Ovary (tissue), 3 donors: ENCODE measurements at regions not wholly inside any gene's neighbourhood (a gene's known extent, or its start where the extent isn't known, plus 50 kb on each side); places are given as distances from the start of the nearest gene placed in this dataset.

Source experiments
- EP300 ChIP-seq: sonication (generic); formaldehyde crosslinking; IDR thresholded peaks from one replicate; pipeline ENCODE4 v1.6.1; 2017; ENCODE audit warnings: antibody characterized with exemption
- TF ChIP-seq, protein P1 (sequence below), 3 donors: fragments of 450-650 bp in 2 of 3; fragments of 200-600 bp in 1 of 3; IDR thresholded peaks; one replicate each; pipeline versions ENCODE4 v1.5.1 to v1.8.0; 2016 to 2022; ENCODE audit warnings: antibody characterized with exemption in 3 of 3, mild to moderate bottlenecking in 1 of 3
- donor health status: DM: no; HTN: no; CAD: no.

DNA sequence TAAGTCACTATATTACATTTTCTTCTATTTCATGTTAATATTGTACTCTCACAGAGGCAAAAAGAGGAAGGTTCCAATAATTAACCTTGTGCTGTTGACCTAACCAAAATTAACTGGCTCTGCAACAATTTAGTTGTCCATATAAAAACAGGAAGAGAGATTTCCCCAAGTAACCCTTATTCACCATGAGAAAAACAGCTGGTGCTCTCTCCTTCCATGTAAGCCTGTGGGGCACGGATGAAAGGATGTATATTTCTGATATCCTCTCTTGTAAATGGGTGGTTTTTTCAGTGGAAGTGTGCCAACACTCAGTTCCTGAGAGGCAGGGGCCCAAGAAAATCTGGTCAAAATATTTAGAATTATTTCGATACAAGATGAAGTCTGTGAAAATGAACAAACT is 358.1 kb downstream of the CRPPA start:
- no peak for TF ChIP-seq EP300
- TF ChIP-seq, protein P1, sequence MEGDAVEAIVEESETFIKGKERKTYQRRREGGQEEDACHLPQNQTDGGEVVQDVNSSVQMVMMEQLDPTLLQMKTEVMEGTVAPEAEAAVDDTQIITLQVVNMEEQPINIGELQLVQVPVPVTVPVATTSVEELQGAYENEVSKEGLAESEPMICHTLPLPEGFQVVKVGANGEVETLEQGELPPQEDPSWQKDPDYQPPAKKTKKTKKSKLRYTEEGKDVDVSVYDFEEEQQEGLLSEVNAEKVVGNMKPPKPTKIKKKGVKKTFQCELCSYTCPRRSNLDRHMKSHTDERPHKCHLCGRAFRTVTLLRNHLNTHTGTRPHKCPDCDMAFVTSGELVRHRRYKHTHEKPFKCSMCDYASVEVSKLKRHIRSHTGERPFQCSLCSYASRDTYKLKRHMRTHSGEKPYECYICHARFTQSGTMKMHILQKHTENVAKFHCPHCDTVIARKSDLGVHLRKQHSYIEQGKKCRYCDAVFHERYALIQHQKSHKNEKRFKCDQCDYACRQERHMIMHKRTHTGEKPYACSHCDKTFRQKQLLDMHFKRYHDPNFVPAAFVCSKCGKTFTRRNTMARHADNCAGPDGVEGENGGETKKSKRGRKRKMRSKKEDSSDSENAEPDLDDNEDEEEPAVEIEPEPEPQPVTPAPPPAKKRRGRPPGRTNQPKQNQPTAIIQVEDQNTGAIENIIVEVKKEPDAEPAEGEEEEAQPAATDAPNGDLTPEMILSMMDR (IDR thresholded peaks at IDR 0.05) = no peak
